GM12892 (cell line): ENCODE measurements at regions not wholly inside any gene's neighbourhood (a gene's known extent, or its start where the extent isn't known, plus 50 kb on each side); places are given as distances from the start of the nearest gene placed in this dataset.

ENCODE experiments used
- POLR2A ChIP-seq: IDR thresholded peaks from 2 replicates; pipeline ENCODE4 v1.6.1; 2011; ENCODE audit warnings: low read depth, low read length, control low read depth
- POLR2AphosphoS5 ChIP-seq: IDR thresholded peaks from 2 replicates; pipeline ENCODE4 v1.6.1; 2011; ENCODE audit warnings: low read depth, low read length, control low read depth
- TAF1 ChIP-seq: IDR thresholded peaks from 2 replicates; pipeline ENCODE4 v1.6.1; 2011; ENCODE audit warnings: low read depth, mild to moderate bottlenecking, control low read depth, low read length, borderline replicate concordance

GRCh38 chr2:105521176-105521575 is 122.3 kb upstream of the FHL2 start:
- TF ChIP-seq POLR2A (no peak), POLR2AphosphoS5 (no peak), TAF1 (no peak)
